ENCODE measurements at regions not wholly inside any gene's neighbourhood (a gene's known extent, or its start where the extent isn't known, plus 50 kb on each side); places are given as distances from the start of the nearest gene placed in this dataset.
"Not testable (repeated sequence)": the region's sequence is repeated elsewhere in the genome, so short reads cannot be mapped to it uniquely, and the experiment has no call there.

DNA sequence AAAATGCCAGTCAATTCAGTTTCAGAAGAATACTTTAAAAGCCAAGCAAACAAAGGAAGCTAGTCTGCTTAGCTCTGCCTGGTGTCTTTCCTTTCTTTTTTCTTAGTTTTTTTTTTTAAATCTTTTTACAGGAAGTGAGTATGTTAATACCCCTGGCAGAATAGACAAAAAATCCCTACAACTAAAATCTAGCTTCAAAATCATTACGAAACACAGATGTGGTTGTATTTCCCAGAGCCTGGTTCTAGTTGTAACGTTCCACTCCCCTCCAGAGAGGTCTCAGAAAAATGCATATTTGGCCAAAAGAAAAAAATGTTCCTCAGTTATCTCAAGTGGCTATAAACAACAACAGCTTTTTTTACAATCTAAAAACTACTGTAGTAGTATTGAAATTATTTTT is 202.1 kb upstream of the RND3 start:
- no peak for DNase-seq (ENCODE audit: extremely low read depth, low read depth)

DNA sequence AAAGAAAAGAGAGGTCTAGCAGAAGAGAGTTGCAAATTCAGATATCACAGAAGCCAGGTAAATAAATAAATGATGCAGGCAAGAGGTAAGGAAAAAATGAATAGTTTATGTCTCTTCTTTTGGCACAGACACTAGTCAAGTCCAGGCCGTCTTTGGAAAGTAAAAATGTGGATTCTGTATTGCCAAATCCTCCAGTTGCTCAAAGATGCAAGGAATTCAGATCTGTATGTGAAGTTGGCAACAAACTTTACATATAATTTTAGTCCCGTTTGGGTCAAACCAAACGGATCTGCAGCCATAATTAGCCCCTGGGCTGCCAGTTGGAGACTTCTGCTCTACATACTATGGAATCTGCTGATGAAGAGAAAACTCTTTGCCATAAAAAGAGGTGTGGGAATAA is 200.5 kb upstream of the RND3 start:
- no peak for DNase-seq (ENCODE audit: extremely low read depth, low read depth)

DNA sequence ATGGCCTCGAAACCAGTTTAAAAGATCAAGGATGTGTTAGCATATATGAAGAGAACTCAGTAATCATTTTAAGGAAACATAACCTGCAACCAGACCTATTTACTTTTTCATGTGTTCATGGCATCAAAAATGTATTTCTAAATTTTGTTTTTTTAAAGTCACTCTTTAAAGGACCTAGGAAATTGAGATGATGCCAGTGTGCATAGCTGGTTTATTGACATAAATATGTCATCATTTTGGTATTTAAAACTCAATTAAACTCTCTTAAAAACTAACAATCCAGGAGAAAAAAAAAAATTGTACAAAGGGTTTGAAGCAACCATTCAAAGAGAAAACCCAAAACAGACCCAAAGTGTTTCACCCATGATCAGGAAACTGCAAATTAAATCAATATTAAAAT is 198.9 kb upstream of the RND3 start:
- no peak for DNase-seq (ENCODE audit: extremely low read depth, low read depth)

DNA sequence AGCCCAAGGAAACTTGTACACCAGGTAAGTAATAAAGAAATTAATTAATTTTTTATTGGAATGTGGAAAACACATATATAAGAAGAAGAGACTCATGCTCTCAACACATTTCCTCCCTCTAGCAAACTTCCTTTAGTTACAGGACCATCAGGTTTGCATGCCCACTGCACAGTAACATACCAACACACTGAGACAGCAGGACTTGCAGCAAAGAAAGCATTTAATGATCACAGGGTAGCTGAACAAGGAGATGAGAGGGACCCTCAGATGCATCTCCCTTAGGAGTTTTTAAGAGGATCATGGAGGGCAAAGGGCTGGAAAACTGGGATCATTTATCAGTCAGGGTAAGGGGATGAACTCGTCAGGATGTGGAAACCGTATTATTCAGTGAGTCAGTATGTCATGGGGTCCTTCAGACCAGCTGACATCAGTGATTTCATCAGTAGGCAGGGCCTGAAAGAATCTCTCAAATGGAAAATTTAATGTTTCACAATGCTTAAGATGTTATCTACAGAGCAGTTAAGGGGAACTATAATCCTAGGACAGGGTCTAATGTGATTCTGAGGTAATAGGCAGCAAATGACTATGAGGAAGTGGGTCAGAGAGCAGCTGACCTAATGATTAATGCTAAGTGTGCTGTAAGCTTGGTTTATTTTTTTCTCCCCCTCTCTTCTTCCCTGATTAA is 193.8 kb upstream of the RND3 start:
- no peak for DNase-seq (ENCODE audit: extremely low read depth, low read depth)

DNA sequence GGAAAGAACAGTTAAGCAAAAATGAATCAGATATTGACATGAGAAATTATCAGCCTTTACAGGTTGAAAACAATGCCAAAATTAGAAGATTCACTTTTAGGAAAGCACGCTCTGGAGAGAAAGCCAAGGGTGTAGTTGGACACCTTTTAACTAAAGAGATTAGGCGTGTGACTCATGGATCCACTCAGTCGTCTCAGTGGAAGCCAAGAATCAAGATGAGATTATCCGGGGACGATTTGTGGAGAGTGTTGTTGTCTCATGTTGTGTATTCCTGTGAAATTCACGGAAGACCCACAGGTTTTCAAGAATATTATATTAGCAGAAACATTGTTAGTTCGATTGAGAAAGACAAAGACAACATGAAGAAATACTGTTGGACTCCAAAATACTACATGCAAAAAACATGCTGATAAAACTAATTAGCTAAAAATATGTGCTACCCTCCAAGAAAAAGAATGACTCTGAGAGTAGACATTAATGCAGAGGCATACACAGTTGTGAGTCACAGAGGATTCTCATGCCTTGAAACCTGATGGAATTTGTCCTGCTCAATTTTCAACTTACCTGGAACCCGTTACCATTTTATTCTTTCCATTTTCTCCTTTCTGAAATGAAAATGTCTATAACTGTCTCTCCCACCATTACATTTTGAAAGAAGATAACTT is 192.1 kb upstream of the RND3 start:
- no peak for DNase-seq (ENCODE audit: extremely low read depth, low read depth)

DNA sequence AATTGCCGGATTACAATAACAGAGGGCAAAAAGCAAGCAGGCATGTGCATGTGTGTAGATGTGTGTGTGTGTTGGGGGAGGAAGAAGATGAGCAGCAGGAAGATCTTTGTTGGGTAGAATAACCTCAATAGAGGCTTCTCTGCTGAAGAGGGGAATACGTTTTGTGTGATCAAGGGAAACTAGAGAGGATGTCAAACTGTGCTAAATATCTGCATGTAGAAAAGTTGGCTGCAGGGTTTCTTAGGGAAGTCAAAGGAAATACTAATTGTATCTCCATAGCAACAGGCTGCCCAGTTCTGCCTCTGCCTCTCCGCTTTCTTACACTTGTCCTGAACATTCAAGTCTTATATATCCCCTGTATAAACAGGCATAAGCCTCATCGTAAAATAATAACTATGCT is 190.1 kb upstream of the RND3 start:
- no peak for DNase-seq (ENCODE audit: extremely low read depth, low read depth)

DNA sequence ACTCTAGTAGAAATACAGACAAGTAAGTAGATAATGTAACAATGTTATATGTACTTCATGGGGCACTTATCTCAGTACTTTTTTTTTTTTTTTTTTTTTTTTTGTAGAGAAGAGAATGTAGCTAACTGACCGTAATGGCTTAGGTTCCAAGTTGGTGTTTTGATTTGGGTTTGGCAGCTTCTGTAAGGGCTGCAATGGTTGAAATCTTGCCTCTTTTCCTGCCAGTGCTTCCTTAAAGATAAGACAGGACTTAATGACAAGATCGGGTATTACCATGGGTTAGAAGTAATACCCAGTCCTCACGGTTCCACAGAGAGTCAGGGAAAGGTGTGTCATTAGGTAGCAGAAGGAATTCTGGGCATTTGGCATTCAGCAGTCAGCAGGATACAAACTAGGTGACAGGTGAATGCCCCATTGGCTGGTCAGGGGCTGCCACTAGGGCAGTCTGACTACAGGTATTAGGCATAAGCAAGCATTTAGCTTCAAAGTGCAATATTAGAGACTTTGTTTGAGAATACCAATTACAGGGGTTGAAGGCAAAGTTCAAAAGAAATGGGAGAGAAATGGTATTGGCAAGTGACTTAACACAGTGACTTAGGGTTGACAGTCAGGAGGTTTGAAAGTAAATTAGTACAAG is 189.4 kb upstream of the RND3 start:
- DNase-seq (ENCODE audit: extremely low read depth, low read depth): no peak

DNA sequence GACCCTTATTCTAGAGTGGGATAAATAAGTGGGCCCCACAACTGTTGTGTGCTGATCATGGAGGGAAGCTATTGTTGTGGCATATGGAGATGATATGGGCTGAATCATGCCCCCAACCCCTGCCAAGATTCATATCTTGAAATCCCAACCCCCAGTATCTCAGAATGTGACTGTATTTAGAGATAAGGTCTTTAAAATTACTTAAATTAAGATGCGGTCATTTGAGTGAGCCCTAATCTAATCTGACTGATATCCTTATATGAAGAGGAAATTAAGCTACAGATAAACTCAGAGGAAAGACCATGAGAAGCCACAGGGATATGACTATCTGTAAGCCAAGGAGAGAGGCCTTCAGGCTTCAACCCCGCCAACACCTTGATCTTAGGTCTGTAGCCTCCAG is 188.3 kb upstream of the RND3 start:
- DNase-seq (ENCODE audit: extremely low read depth, low read depth): no peak

DNA sequence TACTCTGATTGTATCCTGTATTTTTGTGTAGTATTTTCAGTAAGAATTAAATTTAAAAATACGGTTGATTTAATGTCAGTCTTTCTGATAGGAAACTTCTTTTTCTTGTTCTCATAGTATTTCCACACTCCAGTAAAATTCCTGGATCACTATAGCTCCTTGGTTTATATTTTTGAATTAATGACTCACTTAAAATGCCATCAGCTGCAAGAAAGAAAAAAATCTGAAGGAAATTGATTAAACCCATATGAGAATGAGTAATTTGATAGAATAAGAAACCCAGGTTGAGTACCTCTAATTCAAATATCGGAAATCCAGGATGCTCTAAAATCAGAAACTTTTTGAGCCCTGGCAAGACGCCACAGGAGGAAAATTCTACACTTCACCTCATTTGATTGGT is 186.8 kb upstream of the RND3 start:
- DNase-seq (ENCODE audit: extremely low read depth, low read depth): no peak

DNA sequence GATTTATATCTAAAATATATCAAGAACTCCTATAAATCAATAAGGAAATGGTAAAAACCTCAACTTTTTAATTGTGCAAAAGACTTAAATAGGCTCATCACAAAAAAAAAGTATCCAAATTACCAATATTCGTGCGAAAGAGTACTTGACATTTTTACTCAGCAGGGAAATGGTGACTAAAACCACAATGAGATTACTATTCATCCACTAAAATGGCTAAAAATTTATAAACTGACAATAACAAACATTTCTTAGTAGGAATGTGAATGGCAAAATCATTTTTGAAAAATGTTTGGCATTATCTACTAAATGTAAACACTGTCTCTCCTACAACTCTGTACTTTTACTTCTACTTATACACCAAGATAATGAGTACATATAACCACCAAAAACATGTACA is 184.8 kb upstream of the RND3 start:
- DNase-seq (ENCODE audit: extremely low read depth, low read depth): no peak

DNA sequence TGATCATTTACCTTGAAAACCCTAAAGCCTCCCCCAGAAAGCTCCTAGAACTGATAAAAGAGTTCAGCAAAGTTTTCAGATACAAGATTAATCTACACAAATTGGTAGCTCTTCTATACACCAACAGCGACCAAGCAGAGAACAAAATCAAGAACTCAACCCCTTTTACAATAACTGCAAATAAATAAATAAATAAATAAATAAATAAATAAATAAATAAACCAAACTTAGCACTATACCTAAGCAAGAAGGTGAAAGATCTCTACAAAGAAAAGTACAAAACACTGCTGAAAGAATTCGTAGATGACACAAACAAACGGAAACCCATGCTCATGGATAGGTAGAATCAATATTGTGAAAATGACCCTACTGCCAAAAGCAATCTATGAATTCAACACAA is 182.0 kb upstream of the RND3 start:
- DNase-seq (ENCODE audit: extremely low read depth, low read depth): no peak

DNA sequence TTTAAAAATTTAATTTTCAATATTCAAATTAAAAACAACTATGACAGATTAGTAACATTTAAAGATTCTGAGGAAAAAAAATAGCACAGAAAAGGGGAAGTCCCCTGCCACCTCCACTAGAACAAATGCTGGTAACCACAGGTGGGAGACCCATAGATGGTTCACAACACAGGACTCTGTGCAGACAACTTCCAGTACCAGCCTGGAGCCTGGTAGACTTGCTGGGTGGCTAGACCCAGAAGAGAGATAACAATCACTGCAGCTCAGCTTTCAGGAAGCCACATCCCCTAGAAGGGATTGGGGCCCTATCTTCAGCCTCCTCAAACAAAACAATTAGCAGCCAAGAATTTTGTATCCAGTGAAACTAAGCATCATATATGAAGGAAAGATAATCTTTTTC is 179.6 kb upstream of the RND3 start:
- not testable (repeated sequence) for DNase-seq (ENCODE audit: extremely low read depth, low read depth)

DNA sequence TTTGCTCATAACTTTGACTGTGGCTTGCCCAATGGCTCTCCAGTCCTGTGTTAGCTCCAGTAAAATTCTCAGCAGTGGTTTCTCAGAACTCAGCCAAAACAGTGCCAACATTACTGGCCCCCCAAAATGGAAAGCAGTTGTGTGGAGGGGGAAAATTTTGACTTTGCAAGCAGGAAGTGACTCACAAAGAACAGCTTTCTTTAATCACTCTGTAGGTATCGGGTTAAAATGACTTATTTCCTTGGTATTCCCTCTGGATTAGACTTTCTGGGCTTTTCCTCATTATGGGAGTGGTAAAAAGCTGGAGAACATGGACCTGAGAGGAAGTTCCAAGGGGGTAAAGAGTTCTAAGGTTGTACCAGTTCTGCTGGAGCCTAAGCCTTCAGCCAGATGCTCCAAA is 175.7 kb upstream of the RND3 start:
- no peak for DNase-seq (ENCODE audit: extremely low read depth, low read depth)

DNA sequence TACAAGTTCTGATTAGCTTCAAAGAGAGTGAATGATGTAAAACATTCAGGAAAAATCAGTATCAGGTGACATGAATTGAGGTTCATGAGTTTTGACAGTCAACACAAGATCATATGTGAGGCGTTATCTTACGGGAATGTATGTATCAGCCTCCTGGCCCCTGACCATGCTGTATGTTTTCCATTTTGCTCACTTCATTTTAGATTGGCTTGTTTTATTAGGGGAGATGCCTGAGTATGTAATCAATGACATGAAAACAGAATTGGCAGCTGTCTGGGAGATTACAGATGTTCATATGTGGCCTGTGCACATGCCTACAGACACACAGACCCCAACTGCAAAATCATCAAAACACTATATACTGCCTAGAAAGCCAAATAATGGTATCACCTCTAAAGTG is 168.5 kb upstream of the RND3 start:
- DNase-seq (ENCODE audit: extremely low read depth, low read depth): no peak

DNA sequence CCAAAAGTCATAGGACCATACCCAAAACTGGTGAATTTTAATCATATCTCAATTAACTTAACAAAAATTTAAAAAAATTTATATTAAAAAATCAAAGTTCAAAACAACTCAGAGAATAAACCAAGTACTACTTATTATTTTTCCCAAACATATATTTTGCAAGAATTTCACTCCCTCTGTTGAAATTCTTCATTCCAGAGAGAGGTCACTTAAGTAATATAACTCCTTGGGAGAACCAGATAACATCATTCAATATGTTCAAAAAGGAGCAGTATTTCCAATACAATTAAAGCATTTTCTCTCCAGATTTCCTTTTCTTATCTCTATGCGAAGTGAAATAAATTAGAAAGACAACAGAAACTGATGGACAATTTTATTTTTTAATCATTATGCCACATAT is 165.9 kb upstream of the RND3 start:
- DNase-seq (ENCODE audit: extremely low read depth, low read depth): no peak

DNA sequence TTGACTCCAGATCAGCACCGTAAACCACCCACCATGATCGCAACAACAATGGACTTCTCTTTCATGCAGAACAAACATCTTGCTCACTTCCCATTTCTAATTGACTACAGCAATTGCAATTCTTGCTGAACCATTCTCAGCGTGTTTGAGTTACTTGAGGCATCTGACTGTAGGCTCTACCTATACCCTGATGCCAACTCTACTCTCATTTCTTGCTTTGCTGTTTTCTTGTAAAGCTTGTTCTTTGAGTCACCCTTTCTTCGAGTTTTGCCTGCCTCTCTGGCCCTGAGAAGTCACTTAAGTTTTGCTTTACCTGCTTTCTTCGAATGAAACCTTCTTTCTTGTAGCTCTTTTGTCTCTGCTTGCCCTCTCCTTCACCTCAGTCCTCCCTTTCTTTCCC is 160.5 kb upstream of the RND3 start:
- no peak for DNase-seq (ENCODE audit: extremely low read depth, low read depth)

DNA sequence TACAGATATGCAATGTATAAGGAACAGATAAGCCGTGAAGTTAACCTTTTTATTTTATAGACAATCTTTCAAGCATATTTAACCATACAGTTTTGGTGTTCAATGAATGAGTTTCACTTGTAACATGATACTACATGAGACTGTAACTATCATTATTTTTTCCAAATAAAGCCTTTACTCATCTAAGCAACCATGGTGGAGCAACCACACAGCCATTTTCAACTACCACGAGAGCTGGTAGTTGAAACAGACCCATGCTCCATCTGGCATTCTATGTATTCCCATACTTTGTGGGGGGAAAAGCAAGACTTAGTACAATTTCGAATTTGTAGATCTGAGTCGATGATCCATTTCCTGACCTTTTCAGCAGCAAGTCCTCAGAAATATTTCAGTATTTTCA is 159.3 kb upstream of the RND3 start:
- DNase-seq (ENCODE audit: extremely low read depth, low read depth): no peak

DNA sequence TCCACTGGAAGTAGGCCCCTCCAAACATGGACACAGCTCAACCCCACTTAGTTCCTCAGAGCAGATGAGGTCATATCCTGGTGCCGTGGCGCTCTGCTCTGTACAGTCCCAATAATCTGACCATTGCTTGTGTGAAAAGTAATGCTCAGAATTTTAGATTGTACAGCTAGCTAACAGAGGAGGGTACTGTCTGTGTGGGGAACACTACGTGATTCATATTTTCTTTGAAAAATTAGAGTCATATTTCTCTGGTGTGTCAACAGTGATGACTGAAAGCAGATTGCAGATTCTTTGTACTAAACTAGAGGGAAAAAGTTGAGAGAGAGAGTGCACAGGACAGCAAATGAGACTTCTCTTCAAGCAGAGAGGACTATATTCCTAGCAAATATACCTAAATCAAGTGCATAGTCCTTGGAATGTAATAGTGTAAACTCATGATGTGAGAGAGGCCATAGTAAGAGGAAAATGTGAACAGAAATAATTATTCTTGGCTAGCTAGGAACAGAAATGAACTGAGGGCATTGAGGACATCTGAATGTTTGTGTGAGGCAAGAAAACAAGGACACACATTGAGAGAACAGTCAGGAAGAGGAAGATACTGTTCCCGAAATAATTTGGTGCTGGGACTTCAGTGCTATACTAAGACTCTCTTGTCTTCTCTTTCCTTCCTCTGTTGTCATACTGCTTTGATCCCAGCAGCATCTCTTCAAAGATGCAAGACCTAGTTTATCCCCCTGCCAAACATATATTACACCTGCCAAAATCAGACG is 157.0 kb upstream of the RND3 start:
- DNase-seq (ENCODE audit: extremely low read depth, low read depth): no peak

DNA sequence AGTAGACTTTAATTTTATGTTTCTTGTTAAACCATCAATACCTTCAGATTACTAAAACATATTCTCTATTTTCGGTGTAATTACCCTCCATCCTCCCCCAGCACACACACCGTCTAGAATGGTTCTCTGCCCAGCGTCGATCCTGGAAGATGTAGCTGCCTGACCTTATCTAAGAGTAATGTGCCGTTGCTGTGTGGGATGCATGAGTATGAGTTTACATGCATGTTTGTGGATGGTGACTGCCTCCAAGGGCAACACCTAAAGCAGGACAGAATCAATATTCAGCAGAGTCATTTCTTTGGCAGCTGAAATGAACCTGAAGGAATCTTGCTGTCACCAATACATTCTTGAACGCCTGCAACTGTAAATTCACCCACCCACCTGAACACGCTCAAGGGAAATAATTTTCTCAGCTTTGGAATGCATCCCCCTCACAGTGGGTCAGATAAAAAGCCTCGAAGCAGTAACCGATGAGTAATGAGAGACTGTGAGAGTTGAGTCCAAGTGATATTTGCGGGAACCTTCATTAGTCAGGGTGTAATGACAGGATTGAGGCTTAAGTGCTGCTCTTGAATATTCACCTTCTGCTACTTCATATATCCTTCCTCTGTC is 155.8 kb upstream of the RND3 start:
- no peak for DNase-seq (ENCODE audit: extremely low read depth, low read depth)

DNA sequence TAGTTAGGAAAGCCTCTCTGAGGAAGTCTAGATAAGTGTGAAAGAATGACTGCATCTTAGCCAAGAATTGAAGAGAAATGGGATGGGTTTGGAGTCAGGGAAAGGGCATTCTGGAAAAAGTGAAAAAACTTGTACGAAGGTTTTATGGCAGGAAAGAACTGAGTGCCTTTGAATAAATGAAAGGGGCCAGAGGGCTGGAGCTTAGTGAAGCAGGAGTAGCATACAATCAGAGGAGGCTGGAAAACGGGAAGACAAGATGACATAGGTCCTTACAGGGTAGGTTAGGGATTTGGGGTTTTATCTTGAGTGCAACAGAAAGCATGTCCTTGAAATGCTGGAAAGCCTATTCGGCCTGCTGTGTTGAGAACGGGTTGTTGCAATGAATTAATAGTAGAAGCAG is 152.6 kb upstream of the RND3 start:
- DNase-seq (ENCODE audit: extremely low read depth, low read depth): no peak

DNA sequence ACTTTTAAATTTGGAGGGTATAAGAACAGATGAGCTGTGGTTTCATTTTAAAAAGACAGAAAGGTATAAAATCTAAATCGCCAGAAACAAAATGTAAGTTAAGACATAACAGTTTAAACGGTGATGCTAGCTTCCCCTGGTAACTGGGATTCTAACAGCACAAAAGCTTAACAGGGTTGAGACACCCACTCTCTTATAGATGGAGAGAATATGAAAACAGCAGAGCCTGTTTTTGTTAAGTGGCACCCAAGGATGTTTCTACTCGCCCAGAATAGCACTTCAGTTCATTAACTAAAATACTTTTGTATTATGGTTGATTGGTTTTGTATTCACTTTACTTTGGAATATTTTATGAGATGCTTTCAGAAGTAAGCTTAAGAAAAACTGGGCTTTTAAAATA is 151.9 kb upstream of the RND3 start:
- DNase-seq (ENCODE audit: extremely low read depth, low read depth): no peak
